DOHH2 (cell line): ENCODE measurements at regions not wholly inside any gene's neighbourhood (a gene's known extent, or its start where the extent isn't known, plus 50 kb on each side); places are given as distances from the start of the nearest gene placed in this dataset.

Experiments
- H3F3A ChIP-seq: fragments of 200-600 bp; sonication (generic), shearing (Covaris generic); 2 replicates; pipeline ENCODE4 v1.6.0; 2016; ENCODE audit warnings: antibody characterized with exemption, mild to moderate bottlenecking; ENCODE audit not compliant: control insufficient read depth, insufficient read depth
- H3K27ac ChIP-seq: fragments of 200-600 bp; sonication (generic); 2 replicates; pipeline ENCODE4 v1.5.1; 2014; ENCODE audit warnings: low read depth, mild to moderate bottlenecking, low read length, moderate library complexity
- H3K27me3 ChIP-seq: fragments of 200-600 bp; sonication (generic); 2 replicates; pipeline ENCODE4 v1.6.1; 2014; ENCODE audit warnings: mild to moderate bottlenecking, low read length, mixed read lengths; ENCODE audit not compliant: control insufficient read depth
- H3K36me3 ChIP-seq: fragments of 200-600 bp; sonication (generic); 2 replicates; pipeline ENCODE4 v1.6.1; 2014; ENCODE audit warnings: mild to moderate bottlenecking, low read length, moderate library complexity, mixed read lengths; ENCODE audit not compliant: control insufficient read depth
- H3K4me1 ChIP-seq: fragments of 200-600 bp; sonication (generic); 2 replicates; pipeline ENCODE4 v1.6.1; 2014; ENCODE audit warnings: mild to moderate bottlenecking, low read length, mixed read lengths; ENCODE audit not compliant: control insufficient read depth
- H3K4me2 ChIP-seq: fragments of 200-600 bp; sonication (generic); 2 replicates; pipeline ENCODE4 v1.6.0; 2014; ENCODE audit warnings: mild to moderate bottlenecking, low read length, moderate library complexity
- H3K4me3 ChIP-seq: fragments of 200-600 bp; sonication (generic); 2 replicates; pipeline ENCODE4 v1.5.1; 2014; ENCODE audit warnings: mild to moderate bottlenecking, low read length, mixed read lengths
- H3K79me2 ChIP-seq: fragments of 200-600 bp; sonication (generic); 2 replicates; pipeline ENCODE4 v1.6.1; 2014; ENCODE audit warnings: mild to moderate bottlenecking, low read length, mixed read lengths; ENCODE audit not compliant: control insufficient read depth
- H3K9me2 ChIP-seq: fragments of 200-600 bp; sonication (generic); replicated peaks from 2 replicates; pipeline ENCODE4 v1.6.1; 2014; ENCODE audit warnings: mild to moderate bottlenecking, low read length, mixed read lengths; ENCODE audit not compliant: control insufficient read depth
- H3K9me3 ChIP-seq: fragments of 200-600 bp; sonication (generic); 2 replicates; pipeline ENCODE4 v1.6.1; 2014; ENCODE audit warnings: antibody characterized with exemption, low read length, mixed read lengths; ENCODE audit not compliant: control insufficient read depth, insufficient read depth
- H4K20me1 ChIP-seq: fragments of 200-600 bp; sonication (generic); 2 replicates; pipeline ENCODE4 v1.6.0; 2014; ENCODE audit warnings: low read depth, mild to moderate bottlenecking, antibody characterized with exemption, low read length, moderate library complexity; ENCODE audit not compliant: control insufficient read depth, insufficient read depth
- CTCF ChIP-seq: fragments of 200-600 bp; sonication (generic); IDR thresholded peaks from one replicate; pipeline ENCODE4 v1.5.1; 2014; ENCODE audit warnings: antibody characterized with exemption, mild to moderate bottlenecking, low read depth, low read length; ENCODE audit not compliant: poor library complexity, severe bottlenecking
- EZH2phosphoT487 ChIP-seq: fragments of 200-600 bp; sonication (generic); IDR thresholded peaks from 2 replicates; pipeline ENCODE4 v1.6.1; 2017; ENCODE audit warnings: borderline replicate concordance, mild to moderate bottlenecking, antibody characterized with exemption, low read length, moderate library complexity, mixed read lengths

DNA sequence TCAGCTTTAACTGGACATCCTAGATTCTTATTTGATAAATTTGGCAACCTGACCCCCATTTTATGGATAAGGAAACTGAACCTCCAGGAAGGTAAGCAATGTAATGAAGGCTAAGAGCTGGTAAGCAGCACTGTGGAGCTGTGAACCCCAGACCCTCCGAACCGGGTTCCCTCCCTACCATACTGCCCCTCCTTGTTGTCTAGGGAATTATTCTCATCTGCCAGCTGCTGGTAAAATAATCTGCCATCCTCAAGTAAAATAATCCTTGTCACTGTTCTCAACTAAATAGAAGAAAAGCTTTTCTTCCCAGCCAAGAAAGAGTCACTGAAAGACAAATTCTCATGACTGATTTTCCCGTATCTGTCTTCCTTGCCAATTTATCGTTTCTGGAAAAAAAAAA lies 55.8 kb upstream of the PRDX6 start:
- H3K79me2 ChIP-seq, result peaks cover 10% of the 10 kb centered on the region
- TF ChIP-seq EZH2phosphoT487 (no peak), CTCF (no peak)
- no peaks in the 10 kb centered on the region for H3K9me3 ChIP-seq
- no peaks in the 10 kb centered on the region for H4K20me1 ChIP-seq
- peaks cover 40% of the 10 kb centered on the region for H3K4me1 ChIP-seq
- no peaks in the 10 kb centered on the region for H3K27me3 ChIP-seq
- H3K4me2 ChIP-seq, result no peak overlapping the region
- no peak overlapping the region for H3K4me3 ChIP-seq
- H3K36me3 ChIP-seq, result peaks cover 37% of the 10 kb centered on the region
- H3K9me2 ChIP-seq, result no peaks in the 10 kb centered on the region
- no peak overlapping the region for H3K27ac ChIP-seq
- H3F3A ChIP-seq, result peaks cover 5% of the 10 kb centered on the region; the same call in 1 of the 2 replicates

DNA sequence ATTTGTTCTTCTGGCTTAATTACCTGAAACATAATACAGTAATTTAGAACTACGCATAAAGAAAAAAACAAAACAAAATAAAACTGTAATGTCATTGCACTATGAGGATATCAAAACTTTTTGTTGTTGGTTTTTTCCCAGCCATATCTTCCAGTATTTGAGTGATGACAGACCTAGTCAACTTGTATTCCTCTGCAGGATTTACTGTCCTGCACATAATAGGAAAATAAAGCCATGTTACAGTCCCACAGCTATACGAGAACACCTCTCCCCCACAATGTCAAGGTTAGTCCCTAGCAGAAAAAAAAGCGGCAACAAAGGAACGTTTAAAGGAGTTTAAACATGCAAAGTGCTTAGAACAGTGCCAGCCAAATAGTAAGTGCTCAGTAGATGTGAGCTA lies 55.3 kb upstream of the PRDX6 start:
- H3K4me1 ChIP-seq, result peaks cover 36% of the 10 kb centered on the region
- H3F3A ChIP-seq, result peaks cover 5% of the 10 kb centered on the region; the same call in 1 of the 2 replicates
- H3K36me3 ChIP-seq, result peaks cover 36% of the 10 kb centered on the region
- no peak overlapping the region for H3K27ac ChIP-seq
- H4K20me1 ChIP-seq, result no peaks in the 10 kb centered on the region
- no peaks in the 10 kb centered on the region for H3K9me3 ChIP-seq
- no peaks in the 10 kb centered on the region for H3K9me2 ChIP-seq
- H3K79me2 ChIP-seq, result peaks cover 6% of the 10 kb centered on the region
- no peak overlapping the region for H3K4me2 ChIP-seq
- H3K27me3 ChIP-seq, result no peaks in the 10 kb centered on the region
- no peak overlapping the region for H3K4me3 ChIP-seq
- TF ChIP-seq EZH2phosphoT487 (no peak), CTCF (no peak)

- TF ChIP-seq EZH2phosphoT487 (no peak), CTCF (no peak)
- no peak overlapping the region for H3K4me3 ChIP-seq
- peaks cover 29% of the 10 kb centered on the region for H3K36me3 ChIP-seq
- H3K9me3 ChIP-seq, result no peaks in the 10 kb centered on the region
- H3K9me2 ChIP-seq, result no peaks in the 10 kb centered on the region
- H3F3A ChIP-seq, result peaks cover 5% of the 10 kb centered on the region; the same call in 1 of the 2 replicates
- no peaks in the 10 kb centered on the region; the same call in 1 of the 2 replicates for H3K79me2 ChIP-seq
- no peaks in the 10 kb centered on the region for H4K20me1 ChIP-seq
- peaks cover 29% of the 10 kb centered on the region for H3K4me1 ChIP-seq
- no peaks in the 10 kb centered on the region for H3K27me3 ChIP-seq
- H3K4me2 ChIP-seq, result no peak overlapping the region
- no peak overlapping the region for H3K27ac ChIP-seq
These were observed 54.6 kb upstream of the PRDX6 start for GRCh38 chr1:173422456-173422976.
